ENCODE measurements at regions not wholly inside any gene's neighbourhood (a gene's known extent, or its start where the extent isn't known, plus 50 kb on each side); places are given as distances from the start of the nearest gene placed in this dataset.
"Not testable (repeated sequence)": the region's sequence is repeated elsewhere in the genome, so short reads cannot be mapped to it uniquely, and the experiment has no call there.

- no peak for DNase-seq (ENCODE audit: low read depth in 4 of 4, low spot score in 2 of 4)
Observed at GRCh38 chr5:118115791-118116190, 872.6 kb downstream of the DTWD2 start.

- DNase-seq (ENCODE audit: low read depth in 4 of 4, low spot score in 2 of 4), result no peak
Observed at GRCh38 chr5:118111956-118112355, 876.4 kb downstream of the DTWD2 start.

GRCh38 chr5:118107246-118107645 is 881.1 kb downstream of the DTWD2 start:
- DNase-seq (ENCODE audit: low read depth in 4 of 4, low spot score in 2 of 4), result not testable (repeated sequence)

- DNase-seq (ENCODE audit: low read depth in 4 of 4, low spot score in 2 of 4), result no peak
Observed at GRCh38 chr5:118098716-118099115, 889.6 kb downstream of the DTWD2 start.

GRCh38 chr5:118095115-118095514 is 893.2 kb downstream of the DTWD2 start:
- peak in 1 of 4 donors; percentile 9 for DNase-seq (ENCODE audit: low read depth in 4 of 4, low spot score in 2 of 4)

GRCh38 chr5:118088448-118088847 is 899.9 kb downstream of the DTWD2 start:
- no peak for DNase-seq (ENCODE audit: low read depth in 4 of 4, low spot score in 2 of 4)

GRCh38 chr5:118076490-118076889 is 911.9 kb downstream of the DTWD2 start:
- DNase-seq (ENCODE audit: low read depth in 4 of 4, low spot score in 2 of 4), result no peak

- DNase-seq (ENCODE audit: low read depth in 4 of 4, low spot score in 2 of 4), result no peak
Observed at GRCh38 chr5:118070041-118070440, 918.3 kb downstream of the DTWD2 start.

- no peak for DNase-seq (ENCODE audit: low read depth in 4 of 4, low spot score in 2 of 4)
Observed at GRCh38 chr5:118069452-118069851, 918.9 kb downstream of the DTWD2 start.

GRCh38 chr5:118068886-118069285 is 919.5 kb downstream of the DTWD2 start:
- DNase-seq (ENCODE audit: low read depth in 4 of 4, low spot score in 2 of 4), result no peak

GRCh38 chr5:118063836-118064235 is 924.5 kb downstream of the DTWD2 start:
- not testable (repeated sequence) for DNase-seq (ENCODE audit: low read depth in 4 of 4, low spot score in 2 of 4)

GRCh38 chr5:118060833-118061232 is 927.5 kb downstream of the DTWD2 start:
- no peak for DNase-seq (ENCODE audit: low read depth in 4 of 4, low spot score in 2 of 4)

GRCh38 chr5:118052503-118052902 is 935.8 kb downstream of the DTWD2 start:
- no peak for DNase-seq (ENCODE audit: low read depth in 4 of 4, low spot score in 2 of 4)

GRCh38 chr5:118044169-118044568 is 944.2 kb downstream of the DTWD2 start:
- no peak for DNase-seq (ENCODE audit: low read depth in 4 of 4, low spot score in 2 of 4)

GRCh38 chr5:118043531-118043930 is 944.8 kb downstream of the DTWD2 start:
- no peak for DNase-seq (ENCODE audit: low read depth in 4 of 4, low spot score in 2 of 4)

GRCh38 chr5:118042076-118042475 is 946.3 kb downstream of the DTWD2 start:
- DNase-seq (ENCODE audit: low read depth in 4 of 4, low spot score in 2 of 4), result no peak

GRCh38 chr5:118040496-118040895 is 947.9 kb downstream of the DTWD2 start:
- no peak for DNase-seq (ENCODE audit: low read depth in 4 of 4, low spot score in 2 of 4)

- DNase-seq (ENCODE audit: low read depth in 4 of 4, low spot score in 2 of 4), result no peak
Observed at GRCh38 chr5:118033686-118034338, 954.5 kb downstream of the DTWD2 start.

- DNase-seq (ENCODE audit: low read depth in 4 of 4, low spot score in 2 of 4), result no peak
Observed at GRCh38 chr5:118029807-118030206, 958.5 kb downstream of the DTWD2 start.

- DNase-seq (ENCODE audit: low read depth in 4 of 4, low spot score in 2 of 4), result no peak
Observed at GRCh38 chr5:118022062-118022461, 966.3 kb downstream of the DTWD2 start.

GRCh38 chr5:118017536-118017935 is 970.8 kb downstream of the DTWD2 start:
- DNase-seq (ENCODE audit: low read depth in 4 of 4, low spot score in 2 of 4), result no peak

- DNase-seq (ENCODE audit: low read depth in 4 of 4, low spot score in 2 of 4), result no peak
Observed at GRCh38 chr5:118016396-118016795, 972.0 kb downstream of the DTWD2 start.

- no peak for DNase-seq (ENCODE audit: low read depth in 4 of 4, low spot score in 2 of 4)
Observed at GRCh38 chr5:118015511-118015910, 972.8 kb downstream of the DTWD2 start.

Data from left renal cortex interstitium (tissue), 4 donors.